ENCODE measurements at regions not wholly inside any gene's neighbourhood (a gene's known extent, or its start where the extent isn't known, plus 50 kb on each side); places are given as distances from the start of the nearest gene placed in this dataset.

DNA sequence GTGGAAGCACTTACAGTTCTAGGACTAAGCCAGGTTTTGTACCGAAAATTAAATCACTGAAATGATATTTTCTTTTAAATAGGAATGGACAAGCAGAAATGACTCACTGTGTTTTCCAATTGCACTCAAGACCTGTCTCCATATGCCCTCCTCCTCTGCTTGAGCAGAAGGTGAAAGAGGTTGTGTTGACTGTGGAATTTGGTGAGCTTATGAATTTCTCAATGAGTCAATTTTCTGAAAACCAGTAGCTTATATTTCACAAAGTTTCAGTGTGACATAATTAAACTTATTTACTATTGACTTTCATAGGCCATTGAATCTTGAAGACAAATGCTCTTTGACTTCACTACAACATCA, 249.9 kb downstream of the NPR3 start:
- Histone ChIP-seq H3K36me3 (ENCODE audit: control insufficient read depth, insufficient read depth, low read length) (no peaks in the 10 kb centered on the region), H3K27ac (ENCODE audit: low read depth, low read length) (no peak overlapping the region)

DNA sequence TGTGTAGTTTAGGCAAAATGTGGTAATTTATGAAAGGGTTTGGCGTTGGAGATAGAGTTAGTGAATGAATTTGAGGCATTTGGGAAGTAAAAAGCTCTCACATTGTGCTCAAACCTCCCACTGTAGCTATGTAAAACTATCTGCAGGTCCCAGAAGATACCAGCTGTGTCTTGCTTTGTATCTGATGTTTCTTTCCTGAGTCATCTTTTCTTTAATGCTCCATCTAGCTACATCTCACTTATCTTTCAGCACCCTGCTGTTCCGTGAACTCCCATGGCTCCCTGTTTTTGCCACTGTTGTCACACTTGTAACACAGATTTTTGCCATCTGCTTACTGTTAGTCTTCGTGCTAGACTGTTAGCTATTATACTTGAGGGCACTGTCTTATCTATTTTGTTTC, 253.1 kb downstream of the NPR3 start:
- Histone ChIP-seq H3K27ac (ENCODE audit: low read depth, low read length) (no peak overlapping the region), H3K9ac (ENCODE audit: low read length) (no peak overlapping the region), H3K4me1 (ENCODE audit: control insufficient read depth, insufficient read depth, low read length) (peaks cover 3% of the 10 kb centered on the region), H3K27me3 (ENCODE audit: control insufficient read depth, insufficient read depth, low read length) (no peaks in the 10 kb centered on the region), H3K4me3 (ENCODE audit: low read length) (no peak overlapping the region), H3K36me3 (ENCODE audit: control insufficient read depth, insufficient read depth, low read length) (no peaks in the 10 kb centered on the region)

More for the DNA sequence above, 249.9 kb downstream of the NPR3 start:
- peaks cover 3% of the 10 kb centered on the region for H3K4me1 ChIP-seq (ENCODE audit: control insufficient read depth, insufficient read depth, low read length)
- no peaks in the 10 kb centered on the region for H3K27me3 ChIP-seq (ENCODE audit: control insufficient read depth, insufficient read depth, low read length)
- no peak overlapping the region for H3K9ac ChIP-seq (ENCODE audit: low read length)
- H3K4me3 ChIP-seq (ENCODE audit: low read length) = no peak overlapping the region

DNA sequence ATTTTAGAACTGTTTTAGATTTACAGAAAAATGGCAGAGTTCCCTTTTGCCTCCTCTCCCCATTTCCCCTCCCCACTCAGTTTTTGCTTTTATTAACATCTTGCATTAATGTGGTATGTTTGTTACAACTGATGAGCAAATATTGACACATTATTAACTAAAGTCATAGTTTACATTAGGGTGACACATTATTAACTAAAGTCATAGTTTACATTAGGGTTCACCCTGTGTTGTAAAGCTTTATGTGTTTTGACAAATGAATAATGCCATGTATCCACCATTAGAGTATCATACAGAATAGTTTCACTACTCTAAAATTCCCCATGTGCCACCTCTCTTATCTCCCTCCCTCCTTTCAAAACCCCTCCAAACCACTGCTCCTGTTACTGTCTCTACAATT, 262.5 kb downstream of the NPR3 start:
- Histone ChIP-seq H3K9ac (ENCODE audit: low read length) (no peak overlapping the region), H3K27ac (ENCODE audit: low read depth, low read length) (no peak overlapping the region), H3K27me3 (ENCODE audit: control insufficient read depth, insufficient read depth, low read length) (no peaks in the 10 kb centered on the region), H3K36me3 (ENCODE audit: control insufficient read depth, insufficient read depth, low read length) (no peaks in the 10 kb centered on the region), H3K4me1 (ENCODE audit: control insufficient read depth, insufficient read depth, low read length) (peaks cover 6% of the 10 kb centered on the region), H3K4me3 (ENCODE audit: low read length) (no peak overlapping the region)

DNA sequence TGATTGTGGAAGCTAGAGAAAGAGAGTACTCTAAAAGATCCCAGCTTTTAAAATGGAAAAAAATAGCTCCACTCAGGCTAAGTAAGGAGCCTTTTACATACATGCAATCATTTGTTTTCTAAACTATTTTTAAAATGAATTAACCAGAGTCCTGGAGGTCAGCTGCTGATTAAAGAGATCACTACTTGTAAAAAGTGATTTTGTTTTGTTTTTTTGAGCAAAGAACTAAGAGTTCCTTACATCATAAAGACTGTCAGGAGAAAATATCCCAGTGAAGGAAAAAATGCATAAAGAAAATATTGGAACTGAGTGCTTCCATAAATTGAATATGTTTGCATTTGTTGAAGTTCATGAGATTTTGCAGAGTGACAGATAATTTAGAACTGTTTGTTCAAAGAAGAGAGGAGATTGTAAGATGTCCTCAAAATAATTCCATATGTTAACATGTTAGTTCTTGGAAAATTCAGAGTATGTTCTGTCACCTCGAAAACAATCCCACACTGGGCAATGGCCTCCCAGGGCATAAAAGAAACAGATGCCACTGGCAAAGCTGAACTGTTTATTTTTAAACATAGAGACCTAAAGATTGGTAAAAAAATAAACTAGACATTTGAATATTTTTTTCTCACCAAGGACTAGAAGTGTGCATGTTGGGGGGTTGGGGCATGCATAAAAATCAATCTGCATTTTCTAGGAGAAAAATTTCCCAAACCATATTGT, 264.7 kb downstream of the NPR3 start:
- Histone ChIP-seq H3K4me1 (ENCODE audit: control insufficient read depth, insufficient read depth, low read length) (peaks cover 6% of the 10 kb centered on the region), H3K4me3 (ENCODE audit: low read length) (no peak overlapping the region), H3K27me3 (ENCODE audit: control insufficient read depth, insufficient read depth, low read length) (no peaks in the 10 kb centered on the region), H3K36me3 (ENCODE audit: control insufficient read depth, insufficient read depth, low read length) (no peaks in the 10 kb centered on the region), H3K9ac (ENCODE audit: low read length) (no peak overlapping the region), H3K27ac (ENCODE audit: low read depth, low read length) (no peak overlapping the region)

DNA sequence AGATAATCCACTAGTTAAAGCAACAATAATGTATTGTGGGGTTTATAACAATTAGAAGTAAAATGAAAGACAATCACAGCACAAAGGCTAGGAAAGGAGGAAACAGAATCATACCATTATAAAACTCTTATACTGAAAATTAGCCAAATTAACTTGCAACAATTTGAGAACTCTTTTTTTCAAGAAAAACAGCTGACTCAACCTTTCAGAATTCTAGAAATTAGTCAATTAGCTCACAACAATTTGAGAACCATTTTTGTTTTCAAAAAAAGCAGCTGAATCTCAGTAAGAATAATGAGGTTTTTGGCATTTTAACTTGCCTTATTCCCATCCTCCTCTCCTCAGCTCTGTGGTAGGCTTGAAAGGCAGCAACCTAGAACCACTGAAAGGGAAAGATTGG, 269.9 kb downstream of the NPR3 start:
- no peaks in the 10 kb centered on the region for H3K36me3 ChIP-seq (ENCODE audit: control insufficient read depth, insufficient read depth, low read length)
- H3K27ac ChIP-seq (ENCODE audit: low read depth, low read length) = no peak overlapping the region
- no peaks in the 10 kb centered on the region for H3K4me1 ChIP-seq (ENCODE audit: control insufficient read depth, insufficient read depth, low read length)
- no peak overlapping the region for H3K4me3 ChIP-seq (ENCODE audit: low read length)
- H3K27me3 ChIP-seq (ENCODE audit: control insufficient read depth, insufficient read depth, low read length) = no peaks in the 10 kb centered on the region
- no peak overlapping the region for H3K9ac ChIP-seq (ENCODE audit: low read length)

DNA sequence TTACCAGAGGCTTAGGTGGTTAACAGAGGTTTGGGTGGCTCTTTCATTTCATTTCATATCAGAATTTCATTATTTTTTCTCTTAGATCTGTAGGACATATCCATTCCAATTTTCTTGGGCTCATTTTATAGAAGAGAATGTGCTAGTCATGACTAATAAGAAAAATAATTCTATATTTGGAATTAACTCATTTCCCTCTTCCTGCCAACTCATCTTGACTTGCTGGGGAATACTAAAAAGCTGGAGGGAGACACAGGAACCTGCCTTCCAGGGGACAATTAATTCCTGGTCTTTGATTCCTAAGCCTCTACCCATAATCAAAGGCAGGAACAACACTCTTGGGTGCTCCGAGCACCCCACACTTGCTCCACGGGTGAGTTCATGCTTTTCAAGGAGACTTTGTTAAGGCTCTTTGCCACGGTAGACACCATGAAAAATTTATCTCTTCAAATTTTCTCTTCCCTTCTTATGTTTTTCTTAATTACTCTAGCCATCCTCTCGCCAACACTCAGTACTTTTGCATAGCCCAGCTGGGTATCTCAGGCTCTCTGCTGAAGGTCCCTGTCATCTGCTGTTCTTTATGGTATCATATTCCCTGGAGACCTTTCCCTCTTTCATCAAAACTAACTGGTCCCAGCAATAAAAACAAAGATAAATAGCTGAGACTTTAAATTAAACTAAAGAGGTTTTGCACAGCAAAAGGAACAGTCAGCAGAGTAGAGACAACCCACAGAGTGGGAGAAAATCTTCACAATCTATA, 273.9 kb downstream of the NPR3 start:
- Histone ChIP-seq H3K27ac (ENCODE audit: low read depth, low read length) (no peak overlapping the region), H3K4me1 (ENCODE audit: control insufficient read depth, insufficient read depth, low read length) (no peaks in the 10 kb centered on the region), H3K36me3 (ENCODE audit: control insufficient read depth, insufficient read depth, low read length) (no peaks in the 10 kb centered on the region), H3K4me3 (ENCODE audit: low read length) (no peak overlapping the region), H3K27me3 (ENCODE audit: control insufficient read depth, insufficient read depth, low read length) (no peaks in the 10 kb centered on the region), H3K9ac (ENCODE audit: low read length) (no peak overlapping the region)

DNA sequence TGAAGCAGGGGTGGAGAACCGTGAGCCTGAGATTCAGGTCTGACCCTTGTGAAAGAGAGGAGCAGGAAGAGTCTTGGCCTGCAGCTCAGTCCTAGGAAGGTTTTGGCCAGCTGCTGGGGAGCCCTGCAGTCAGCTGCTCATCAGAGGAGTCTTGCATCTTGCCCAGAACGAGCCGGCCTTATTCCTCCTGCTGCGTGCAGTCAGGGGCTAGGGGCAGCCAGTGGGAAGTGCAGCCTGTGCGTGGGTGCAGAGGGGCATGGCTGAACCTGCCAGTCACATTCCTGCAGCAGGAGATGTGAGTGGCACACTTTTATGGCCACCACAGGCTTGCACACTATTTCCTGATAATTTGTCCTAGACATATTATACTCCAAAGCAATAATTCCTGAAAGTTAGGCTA, 278.7 kb downstream of the NPR3 start:
- Histone ChIP-seq H3K27ac (ENCODE audit: low read depth, low read length) (no peak overlapping the region), H3K4me3 (ENCODE audit: low read length) (no peak overlapping the region), H3K9ac (ENCODE audit: low read length) (no peak overlapping the region), H3K27me3 (ENCODE audit: control insufficient read depth, insufficient read depth, low read length) (no peaks in the 10 kb centered on the region), H3K4me1 (ENCODE audit: control insufficient read depth, insufficient read depth, low read length) (no peaks in the 10 kb centered on the region), H3K36me3 (ENCODE audit: control insufficient read depth, insufficient read depth, low read length) (no peaks in the 10 kb centered on the region)

DNA sequence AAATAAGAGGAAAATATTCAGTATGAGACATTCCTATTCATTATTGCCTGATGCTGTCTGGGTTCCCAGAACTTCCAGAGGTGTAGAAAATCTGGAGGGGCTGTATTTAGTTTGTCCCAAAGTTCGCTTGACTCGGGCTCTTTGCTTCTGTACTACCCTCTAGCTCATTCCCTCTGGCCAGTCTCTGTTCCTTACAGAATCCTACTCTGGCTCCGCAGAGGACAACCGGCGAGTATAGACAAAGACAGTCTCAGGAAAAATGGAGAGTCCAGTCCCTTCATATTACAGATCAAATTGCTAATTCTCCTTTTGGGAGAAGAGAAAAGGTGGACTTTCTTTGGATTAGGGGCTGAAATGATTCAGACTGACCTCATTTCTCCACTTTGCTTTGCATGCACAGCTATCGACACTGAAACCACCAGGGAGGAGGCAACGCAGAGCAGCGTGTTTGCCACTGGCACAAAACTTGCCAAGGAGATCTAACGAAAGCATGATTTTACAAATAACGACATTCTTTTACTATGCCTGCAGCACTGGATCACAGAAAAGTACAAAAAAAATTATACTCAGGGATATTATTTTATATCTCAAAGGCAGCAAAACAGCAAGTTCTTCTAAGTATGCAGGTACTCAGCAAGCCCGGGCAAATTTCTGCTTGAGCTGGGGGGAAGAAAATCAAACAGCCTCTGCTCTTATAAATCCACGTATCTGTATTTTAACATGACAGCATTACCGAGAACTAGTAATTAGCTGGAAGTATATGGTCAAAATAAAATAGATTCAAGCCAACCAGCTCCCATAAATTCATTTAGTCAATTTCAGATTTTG, 279.7 kb downstream of the NPR3 start:
- H3K4me1 ChIP-seq (ENCODE audit: control insufficient read depth, insufficient read depth, low read length) = no peaks in the 10 kb centered on the region
- H3K4me3 ChIP-seq (ENCODE audit: low read length) = no peak overlapping the region
- no peaks in the 10 kb centered on the region for H3K36me3 ChIP-seq (ENCODE audit: control insufficient read depth, insufficient read depth, low read length)
- H3K27me3 ChIP-seq (ENCODE audit: control insufficient read depth, insufficient read depth, low read length) = no peaks in the 10 kb centered on the region
- H3K27ac ChIP-seq (ENCODE audit: low read depth, low read length) = no peak overlapping the region
- H3K9ac ChIP-seq (ENCODE audit: low read length) = no peak overlapping the region

DNA sequence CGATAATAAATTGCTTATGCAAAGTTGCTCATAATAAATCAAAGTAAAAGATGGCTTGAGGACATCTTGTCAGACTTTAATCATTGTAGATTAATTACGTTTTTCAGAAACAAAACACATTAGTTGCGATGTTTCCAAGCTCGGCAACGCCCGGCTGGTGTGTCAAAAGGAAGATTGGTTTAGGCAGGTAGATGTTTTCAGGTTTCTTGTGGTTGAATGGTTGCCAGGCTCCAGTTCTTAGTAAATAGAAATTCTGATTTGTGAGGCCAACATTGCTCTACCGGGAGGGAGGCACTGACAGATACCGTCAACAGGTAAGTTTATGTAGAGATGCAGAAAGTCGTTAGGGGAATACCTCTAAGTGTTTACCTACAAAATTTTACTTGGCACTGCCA, 280.3 kb downstream of the NPR3 start:
- Histone ChIP-seq H3K27ac (ENCODE audit: low read depth, low read length) (no peak overlapping the region), H3K4me1 (ENCODE audit: control insufficient read depth, insufficient read depth, low read length) (no peaks in the 10 kb centered on the region), H3K36me3 (ENCODE audit: control insufficient read depth, insufficient read depth, low read length) (no peaks in the 10 kb centered on the region), H3K9ac (ENCODE audit: low read length) (no peak overlapping the region), H3K27me3 (ENCODE audit: control insufficient read depth, insufficient read depth, low read length) (no peaks in the 10 kb centered on the region), H3K4me3 (ENCODE audit: low read length) (no peak overlapping the region)

DNA sequence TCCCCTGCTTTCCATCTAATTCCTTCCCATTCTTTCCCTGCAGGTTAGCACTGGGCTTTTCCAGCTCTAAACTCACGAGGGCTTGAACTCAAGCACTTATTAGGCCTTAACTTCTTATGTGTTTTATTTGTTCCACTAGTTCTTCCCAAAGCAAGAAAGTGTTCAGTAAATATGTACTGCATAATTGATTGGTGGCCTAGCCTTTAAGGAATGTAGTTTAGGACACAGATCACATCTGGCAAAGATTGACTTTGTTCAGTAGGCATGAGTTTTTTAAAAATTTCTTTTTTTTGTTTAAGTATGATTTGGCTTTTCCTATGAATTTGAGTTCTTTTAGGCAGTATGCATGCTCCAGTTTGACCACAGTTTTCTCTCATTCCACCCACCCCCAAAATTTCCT, 285.2 kb downstream of the NPR3 start:
- Histone ChIP-seq H3K36me3 (ENCODE audit: control insufficient read depth, insufficient read depth, low read length) (no peaks in the 10 kb centered on the region), H3K9ac (ENCODE audit: low read length) (no peak overlapping the region), H3K27ac (ENCODE audit: low read depth, low read length) (no peak overlapping the region), H3K4me3 (ENCODE audit: low read length) (no peak overlapping the region), H3K4me1 (ENCODE audit: control insufficient read depth, insufficient read depth, low read length) (no peaks in the 10 kb centered on the region), H3K27me3 (ENCODE audit: control insufficient read depth, insufficient read depth, low read length) (no peaks in the 10 kb centered on the region)

DNA sequence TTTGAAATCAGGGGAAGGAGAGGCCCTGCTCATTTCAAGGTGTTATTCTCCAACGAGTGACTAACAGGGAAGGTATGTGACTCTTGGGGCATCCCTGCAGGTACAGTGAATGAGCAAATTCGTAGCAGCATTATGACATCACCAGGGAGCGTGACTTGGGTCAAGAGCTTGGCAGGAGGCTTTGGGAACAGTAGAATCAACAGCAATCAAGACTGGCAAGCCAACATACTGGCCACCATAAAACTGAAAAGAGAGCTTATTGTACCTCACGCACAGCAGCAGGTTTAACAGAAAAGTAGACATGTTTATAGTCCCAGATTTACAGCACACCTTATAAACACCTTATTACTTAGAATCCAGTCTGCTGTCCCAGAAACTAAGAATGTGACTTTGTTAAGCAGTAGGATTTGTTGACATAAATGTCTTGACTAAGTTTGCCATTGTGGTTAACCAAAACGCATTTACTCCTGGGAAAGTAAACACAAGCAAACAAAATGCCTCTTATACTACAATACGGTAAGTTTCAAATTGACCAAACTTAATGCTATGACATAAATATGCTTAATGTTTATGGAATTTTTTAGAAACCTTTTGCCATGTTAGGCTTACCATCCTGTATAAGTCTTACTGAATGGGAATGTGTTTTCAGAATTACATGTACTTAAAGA, 297.8 kb downstream of the NPR3 start:
- Histone ChIP-seq H3K9ac (ENCODE audit: low read length) (no peak overlapping the region), H3K4me1 (ENCODE audit: control insufficient read depth, insufficient read depth, low read length) (peaks cover 9% of the 10 kb centered on the region), H3K36me3 (ENCODE audit: control insufficient read depth, insufficient read depth, low read length) (no peaks in the 10 kb centered on the region), H3K27ac (ENCODE audit: low read depth, low read length) (no peak overlapping the region), H3K4me3 (ENCODE audit: low read length) (no peak overlapping the region), H3K27me3 (ENCODE audit: control insufficient read depth, insufficient read depth, low read length) (no peaks in the 10 kb centered on the region)

DNA sequence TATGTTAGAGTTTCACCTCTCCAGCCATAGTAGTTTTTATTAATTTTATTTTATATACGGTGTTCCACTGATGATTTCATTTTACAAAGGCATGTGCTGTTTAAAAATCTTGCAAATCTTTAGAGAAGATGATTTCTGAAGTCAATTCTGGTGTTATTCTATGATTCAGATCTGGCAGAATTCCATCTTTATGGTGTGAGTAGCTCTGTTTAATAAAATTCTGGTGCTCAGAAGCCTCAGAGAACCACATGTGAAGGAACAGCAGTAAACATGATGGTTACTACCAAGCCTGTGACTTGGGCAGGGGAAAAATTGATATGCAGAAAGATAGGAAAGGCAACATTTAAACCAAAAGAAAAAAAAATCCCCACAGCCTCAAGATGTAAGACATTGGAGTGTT, 299.7 kb downstream of the NPR3 start:
- Histone ChIP-seq H3K36me3 (ENCODE audit: control insufficient read depth, insufficient read depth, low read length) (no peaks in the 10 kb centered on the region), H3K4me3 (ENCODE audit: low read length) (no peak overlapping the region), H3K27me3 (ENCODE audit: control insufficient read depth, insufficient read depth, low read length) (no peaks in the 10 kb centered on the region), H3K4me1 (ENCODE audit: control insufficient read depth, insufficient read depth, low read length) (peaks cover 9% of the 10 kb centered on the region), H3K9ac (ENCODE audit: low read length) (no peak overlapping the region), H3K27ac (ENCODE audit: low read depth, low read length) (no peak overlapping the region)

Data from rectal smooth muscle tissue (tissue), 1 donor.